ENCODE measurements at regions not wholly inside any gene's neighbourhood (a gene's known extent, or its start where the extent isn't known, plus 50 kb on each side); places are given as distances from the start of the nearest gene placed in this dataset.

DNA sequence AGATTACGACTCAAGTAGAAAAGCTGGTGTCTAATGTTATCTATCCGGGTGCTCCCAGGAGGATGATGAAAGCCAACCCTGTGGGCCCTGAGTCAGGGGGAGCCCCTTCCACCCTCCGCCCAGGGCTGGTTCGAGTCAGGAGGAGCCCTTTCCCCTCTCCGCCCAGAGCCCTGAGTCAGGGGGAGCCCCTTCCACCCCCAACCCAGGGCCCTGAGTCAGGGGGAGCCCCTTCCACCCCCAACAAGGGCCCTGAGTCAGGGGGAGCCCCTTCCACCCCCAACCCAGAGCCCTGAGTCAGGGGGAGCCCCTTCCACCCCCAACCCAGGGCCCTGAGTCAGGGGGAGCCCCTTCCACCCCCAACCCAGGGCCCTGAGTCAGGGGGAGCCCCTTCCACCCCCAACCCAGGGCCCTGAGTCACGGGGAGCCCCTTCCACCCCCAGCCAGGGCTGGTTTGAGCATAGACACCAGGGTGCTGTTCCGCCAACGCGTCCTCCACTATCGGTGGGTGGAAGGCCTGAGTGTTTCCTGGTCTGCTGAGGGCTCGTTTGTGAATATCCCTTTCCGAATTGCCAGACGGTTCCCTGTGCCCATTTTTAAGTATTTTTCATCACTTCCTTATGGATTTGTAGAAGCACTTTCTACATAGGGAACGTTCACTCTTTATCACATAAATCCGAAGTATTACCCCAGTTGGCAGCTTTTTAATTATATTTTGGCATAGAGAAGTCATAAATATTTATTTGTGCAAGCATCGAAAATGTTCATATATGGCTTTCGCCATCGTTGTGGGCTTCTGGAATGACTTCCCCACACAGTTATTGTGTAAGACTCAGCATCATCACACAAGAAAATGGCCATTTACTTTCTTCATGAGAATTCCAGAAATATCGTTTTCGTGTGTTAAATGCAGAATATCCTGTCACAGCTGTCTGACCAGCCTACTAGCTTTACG lies 380.6 kb downstream of the BRD1 start:
- TF ChIP-seq, protein P1, sequence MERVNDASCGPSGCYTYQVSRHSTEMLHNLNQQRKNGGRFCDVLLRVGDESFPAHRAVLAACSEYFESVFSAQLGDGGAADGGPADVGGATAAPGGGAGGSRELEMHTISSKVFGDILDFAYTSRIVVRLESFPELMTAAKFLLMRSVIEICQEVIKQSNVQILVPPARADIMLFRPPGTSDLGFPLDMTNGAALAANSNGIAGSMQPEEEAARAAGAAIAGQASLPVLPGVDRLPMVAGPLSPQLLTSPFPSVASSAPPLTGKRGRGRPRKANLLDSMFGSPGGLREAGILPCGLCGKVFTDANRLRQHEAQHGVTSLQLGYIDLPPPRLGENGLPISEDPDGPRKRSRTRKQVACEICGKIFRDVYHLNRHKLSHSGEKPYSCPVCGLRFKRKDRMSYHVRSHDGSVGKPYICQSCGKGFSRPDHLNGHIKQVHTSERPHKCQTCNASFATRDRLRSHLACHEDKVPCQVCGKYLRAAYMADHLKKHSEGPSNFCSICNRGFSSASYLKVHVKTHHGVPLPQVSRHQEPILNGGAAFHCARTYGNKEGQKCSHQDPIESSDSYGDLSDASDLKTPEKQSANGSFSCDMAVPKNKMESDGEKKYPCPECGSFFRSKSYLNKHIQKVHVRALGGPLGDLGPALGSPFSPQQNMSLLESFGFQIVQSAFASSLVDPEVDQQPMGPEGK (CRISPR knock-in tag; IDR thresholded peaks at IDR 0.05; ENCODE audit: borderline replicate concordance): no peak
- no peak for TF ChIP-seq OSR1 (CRISPR knock-in tag; IDR thresholded peaks at IDR 0.05)
- TF ChIP-seq TOX (CRISPR knock-in tag; IDR thresholded peaks at IDR 0.05; ENCODE audit: borderline replicate concordance): no peak
- TF ChIP-seq ZNF565 (CRISPR knock-in tag; conservative IDR thresholded peaks at IDR 0.05; ENCODE audit: low read depth): no peak
- TF ChIP-seq ZFP3 (CRISPR knock-in tag; IDR thresholded peaks at IDR 0.05): no peak
- no peak for TF ChIP-seq ARNTL (CRISPR knock-in tag; IDR thresholded peaks at IDR 0.05; ENCODE audit: borderline replicate concordance, low read depth)
- TF ChIP-seq CSRNP3 (CRISPR knock-in tag; IDR thresholded peaks at IDR 0.05): no peak
- TF ChIP-seq TSHZ2 (CRISPR knock-in tag; IDR thresholded peaks at IDR 0.05): no peak
- TF ChIP-seq PPARA (CRISPR knock-in tag; IDR thresholded peaks at IDR 0.05; ENCODE audit: borderline replicate concordance): no peak
- TF ChIP-seq ZNF8 (CRISPR knock-in tag; IDR thresholded peaks at IDR 0.05): no peak
- no peak for TF ChIP-seq ZFP30 (CRISPR knock-in tag; IDR thresholded peaks at IDR 0.05)
- TF ChIP-seq ESRRG (CRISPR knock-in tag; IDR thresholded peaks at IDR 0.05): no peak
- no peak for TF ChIP-seq TCF4 (CRISPR knock-in tag; IDR thresholded peaks at IDR 0.05; ENCODE audit: borderline replicate concordance)

All from SK-N-SH treated with all-trans-retinoic acid at 6 μM for 48 hours (cell line).